OCI-LY1 (cell line): ENCODE measurements at regions not wholly inside any gene's neighbourhood (a gene's known extent, or its start where the extent isn't known, plus 50 kb on each side); places are given as distances from the start of the nearest gene placed in this dataset.
A peak's percentile ranks its signal among the peaks of the same experiment; 100 is the strongest.

Source experiments
- H2AFZ ChIP-seq: fragments of 200-600 bp; sonication (generic), shearing (Covaris generic); 2 replicates; pipeline ENCODE4 v1.6.0; 2014; ENCODE audit warnings: antibody characterized with exemption, mild to moderate bottlenecking, low read length
- H3F3A ChIP-seq: fragments of 200-600 bp; sonication (generic), shearing (Covaris generic); 2 replicates; pipeline ENCODE4 v1.6.0; 2014; ENCODE audit warnings: mild to moderate bottlenecking, antibody characterized with exemption, low read length, moderate library complexity; ENCODE audit not compliant: insufficient read depth
- H3K27ac ChIP-seq: fragments of 200-600 bp; sonication (generic); 2 replicates; pipeline ENCODE4 v1.5.1; 2014; ENCODE audit warnings: low read length, mixed run types, mild to moderate bottlenecking, low read depth; ENCODE audit not compliant: poor library complexity, severe bottlenecking
- H3K27me3 ChIP-seq: fragments of 200-600 bp; sonication (generic); 2 replicates; pipeline ENCODE4 v1.6.0; 2014; ENCODE audit warnings: antibody characterized with exemption, mild to moderate bottlenecking, low read length, moderate library complexity; ENCODE audit not compliant: insufficient read depth
- H3K36me3 ChIP-seq: fragments of 200-600 bp; sonication (generic); 2 replicates; pipeline ENCODE4 v1.6.1; 2014; ENCODE audit warnings: mild to moderate bottlenecking, antibody characterized with exemption, low read length, moderate library complexity, mixed read lengths; ENCODE audit not compliant: insufficient read depth
- H3K4me1 ChIP-seq: fragments of 200-600 bp; sonication (generic); 2 replicates; pipeline ENCODE4 v1.5.1; 2014; ENCODE audit warnings: mild to moderate bottlenecking, low read length, moderate library complexity; ENCODE audit not compliant: insufficient read depth, severe bottlenecking
- H3K4me2 ChIP-seq: fragments of 200-600 bp; sonication (generic), shearing (Covaris generic); 2 replicates; pipeline ENCODE4 v1.6.1; 2014; ENCODE audit warnings: low read length
- H3K4me3 ChIP-seq: fragments of 200-600 bp; sonication (generic); 2 replicates; pipeline ENCODE4 v1.5.1; 2014; ENCODE audit warnings: low read length, low read depth, mild to moderate bottlenecking, mixed read lengths; ENCODE audit not compliant: poor library complexity, severe bottlenecking
- H3K79me2 ChIP-seq: fragments of 200-600 bp; shearing (Covaris generic); 2 replicates; pipeline ENCODE4 v1.6.1; 2016; ENCODE audit warnings: mixed run types, low read length, mixed read lengths; ENCODE audit not compliant: insufficient read depth
- H3K9ac ChIP-seq: fragments of 200-600 bp; sonication (generic), shearing (Covaris generic); 2 replicates; pipeline ENCODE4 v1.6.1; 2014; ENCODE audit warnings: mild to moderate bottlenecking, low read length, mixed read lengths
- H3K9me2 ChIP-seq: fragments of 200-600 bp; sonication (generic), shearing (Covaris generic); 2 replicates; pipeline ENCODE4 v1.6.1; 2014; ENCODE audit warnings: low read depth, mild to moderate bottlenecking, low read length, mixed read lengths
- H3K9me3 ChIP-seq: fragments of 200-600 bp; shearing (Covaris generic); 2 replicates; pipeline ENCODE4 v1.6.1; 2014; ENCODE audit warnings: low read length, mixed read lengths
- H4K20me1 ChIP-seq: fragments of 200-600 bp; sonication (generic), shearing (Covaris generic); 2 replicates; pipeline ENCODE4 v1.6.0; 2016; ENCODE audit warnings: mild to moderate bottlenecking, low read length; ENCODE audit not compliant: insufficient read depth
- CTCF ChIP-seq: fragments of 200-600 bp; sonication (generic), shearing (Covaris generic); IDR thresholded peaks from 2 replicates; pipeline ENCODE4 v1.5.1; 2017; ENCODE audit warnings: mild to moderate bottlenecking, antibody characterized with exemption, low read length, moderate library complexity, mixed read lengths
- EZH2 ChIP-seq: fragments of 200-600 bp; sonication (generic), shearing (Covaris generic); IDR thresholded peaks from 2 replicates; pipeline ENCODE4 v1.8.0; 2017; ENCODE audit warnings: borderline replicate concordance, mixed run types, mild to moderate bottlenecking, antibody characterized with exemption, low read length, moderate library complexity, mixed read lengths

GRCh38 chr3:176872771-176873209 is 324.5 kb downstream of the TBL1XR1 start:
- H4K20me1 ChIP-seq, result no peaks in the 10 kb centered on the region
- no peak overlapping the region for H3K9ac ChIP-seq
- no peaks in the 10 kb centered on the region for H3K9me2 ChIP-seq
- H3F3A ChIP-seq, result no peaks in the 10 kb centered on the region
- H3K36me3 ChIP-seq, result no peaks in the 10 kb centered on the region
- TF ChIP-seq CTCF (peak; percentile 97), EZH2 (no peak)
- H3K27ac ChIP-seq, result no peak overlapping the region
- H2AFZ ChIP-seq, result no peak overlapping the region
- no peaks in the 10 kb centered on the region for H3K79me2 ChIP-seq
- H3K4me1 ChIP-seq, result no peaks in the 10 kb centered on the region
- no peak overlapping the region for H3K4me2 ChIP-seq
- no peaks in the 10 kb centered on the region; the same call in 1 of the 2 replicates for H3K27me3 ChIP-seq
- no peak overlapping the region for H3K4me3 ChIP-seq
- H3K9me3 ChIP-seq, result no peaks in the 10 kb centered on the region

DNA sequence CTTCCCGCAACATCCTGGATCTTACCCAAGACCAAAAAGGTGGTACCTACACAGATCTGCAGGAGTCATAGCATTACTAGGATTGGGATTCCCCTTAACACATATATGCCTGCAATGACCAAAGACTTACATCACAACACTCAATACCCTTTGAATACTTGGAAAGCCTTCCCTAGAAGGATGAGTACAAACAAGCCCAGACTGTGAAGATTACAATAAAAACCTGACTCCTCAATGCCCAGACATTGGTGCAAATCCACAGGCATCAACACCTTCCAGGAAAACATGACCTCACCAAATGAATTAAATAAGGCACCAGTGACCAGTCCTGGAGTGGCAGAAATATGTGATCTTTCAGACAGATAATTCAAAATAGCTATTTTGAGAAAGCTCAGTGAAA is 326.8 kb downstream of the TBL1XR1 start:
- Histone ChIP-seq H4K20me1 (no peaks in the 10 kb centered on the region), H3K4me2 (no peak overlapping the region), H2AFZ (no peak overlapping the region), H3K9me2 (no peaks in the 10 kb centered on the region), H3K36me3 (no peaks in the 10 kb centered on the region), H3K79me2 (no peaks in the 10 kb centered on the region), H3K9ac (no peak overlapping the region), H3K9me3 (no peaks in the 10 kb centered on the region), H3K4me1 (no peaks in the 10 kb centered on the region), H3F3A (no peaks in the 10 kb centered on the region), H3K4me3 (no peak overlapping the region), H3K27ac (no peak overlapping the region), H3K27me3 (no peaks in the 10 kb centered on the region; the same call in 1 of the 2 replicates)
- TF ChIP-seq EZH2 (no peak), CTCF (no peak)

DNA sequence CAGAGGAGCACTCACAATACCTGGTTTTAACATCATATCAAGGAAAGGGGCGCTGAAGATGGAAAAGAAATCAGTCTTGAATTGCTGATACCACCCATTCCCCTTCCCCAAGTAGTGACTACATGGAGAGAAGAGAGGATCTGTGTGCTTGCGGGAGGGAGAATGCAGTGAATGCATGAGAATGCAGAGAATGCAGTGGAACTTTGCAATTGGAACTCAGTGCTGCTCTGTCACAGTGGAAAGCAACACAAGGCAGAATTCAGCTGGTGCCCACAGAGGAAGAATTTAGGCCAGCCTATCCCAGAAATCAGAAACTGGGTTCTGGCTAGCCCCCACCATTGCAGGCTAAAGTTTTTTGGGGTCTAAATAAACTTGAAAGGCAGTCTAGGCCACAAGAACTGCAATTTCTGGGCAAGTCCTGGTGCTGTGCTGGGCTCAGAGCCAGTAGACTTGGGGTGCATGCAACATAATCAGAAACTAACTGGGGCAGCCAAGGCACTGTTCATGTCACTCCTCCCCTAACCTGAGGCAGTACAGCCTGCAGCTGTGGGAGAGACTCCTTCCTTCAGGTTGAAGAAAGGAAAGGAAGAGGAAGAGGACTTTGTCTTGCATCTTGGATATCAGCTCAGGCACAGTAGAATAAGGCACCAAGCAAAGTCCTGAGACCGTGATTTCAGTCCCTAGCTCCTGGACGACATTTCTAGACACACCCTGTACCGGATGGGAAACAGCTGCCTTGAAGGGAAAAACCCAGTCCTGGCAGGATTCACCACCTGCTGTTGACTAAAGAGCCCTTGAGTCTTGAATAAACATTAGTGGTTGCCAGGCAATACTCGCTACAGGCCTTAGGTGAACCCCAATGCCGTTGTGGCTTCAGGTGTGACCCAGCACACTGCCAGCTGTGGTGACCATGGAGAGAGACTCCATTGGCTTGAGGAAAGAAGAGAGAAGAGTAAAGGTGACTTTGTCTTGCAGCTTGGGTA is 329.3 kb downstream of the TBL1XR1 start:
- Histone ChIP-seq H4K20me1 (no peaks in the 10 kb centered on the region), H3K27me3 (no peaks in the 10 kb centered on the region; the same call in 1 of the 2 replicates), H3K27ac (no peak overlapping the region), H3K9me2 (no peaks in the 10 kb centered on the region), H3K9me3 (no peaks in the 10 kb centered on the region), H3K36me3 (no peaks in the 10 kb centered on the region), H2AFZ (no peak overlapping the region), H3K79me2 (no peaks in the 10 kb centered on the region), H3K4me3 (no peak overlapping the region), H3K4me2 (no peak overlapping the region), H3F3A (no peaks in the 10 kb centered on the region), H3K4me1 (no peaks in the 10 kb centered on the region), H3K9ac (no peak overlapping the region)
- TF ChIP-seq EZH2, result no peak
